NCI-H2081 (cell line): ENCODE measurements at regions not wholly inside any gene's neighbourhood (a gene's known extent, or its start where the extent isn't known, plus 50 kb on each side); places are given as distances from the start of the nearest gene placed in this dataset.
"Not testable (repeated sequence)": the region's sequence is repeated elsewhere in the genome, so short reads cannot be mapped to it uniquely, and the experiment has no call there.

Experiments used
- DNase-seq, 2 experiments: peaks; one replicate each; lab custom pipeline; 2025; lab: John Stamatoyannopoulos, UW

- DNase-seq = no peak
Observed at GRCh38 chr12:126982707-126983106, 1284.3 kb upstream of the TMEM132C start.

- not testable (repeated sequence) for DNase-seq
Observed at GRCh38 chr12:126983735-126984134, 1283.2 kb upstream of the TMEM132C start.

- not testable (repeated sequence) for DNase-seq
Observed at GRCh38 chr12:126985663-126986062, 1281.3 kb upstream of the TMEM132C start.

GRCh38 chr12:126989532-126989931, 1277.4 kb upstream of the TMEM132C start:
- no peak for DNase-seq

- no peak for DNase-seq
Observed at GRCh38 chr12:126993898-126994297, 1273.1 kb upstream of the TMEM132C start.

GRCh38 chr12:126994599-126994998, 1272.4 kb upstream of the TMEM132C start:
- DNase-seq = no peak

- no peak for DNase-seq
Observed at GRCh38 chr12:126998031-126998430, 1268.9 kb upstream of the TMEM132C start.

GRCh38 chr12:126998747-126999285, 1268.2 kb upstream of the TMEM132C start:
- no peak for DNase-seq

- DNase-seq = no peak
Observed at GRCh38 chr12:126999352-126999751, 1267.6 kb upstream of the TMEM132C start.

- DNase-seq = no peak
Observed at GRCh38 chr12:127005406-127005805, 1261.6 kb upstream of the TMEM132C start.

GRCh38 chr12:127006972-127007371, 1260.0 kb upstream of the TMEM132C start:
- DNase-seq = no peak

- peak in 1 of 2 experiments; percentile 2 for DNase-seq
Observed at GRCh38 chr12:127008755-127009403, 1258.1 kb upstream of the TMEM132C start.

GRCh38 chr12:127012109-127012508, 1254.9 kb upstream of the TMEM132C start:
- no peak for DNase-seq

- no peak for DNase-seq
Observed at GRCh38 chr12:127013197-127013596, 1253.8 kb upstream of the TMEM132C start.

GRCh38 chr12:127014079-127014478, 1252.9 kb upstream of the TMEM132C start:
- no peak for DNase-seq

- DNase-seq = no peak
Observed at GRCh38 chr12:127024791-127025190, 1242.2 kb upstream of the TMEM132C start.

- no peak for DNase-seq
Observed at GRCh38 chr12:127025545-127025944, 1241.4 kb upstream of the TMEM132C start.

GRCh38 chr12:127035011-127035879, 1231.7 kb upstream of the TMEM132C start:
- DNase-seq = no peak

GRCh38 chr12:127038152-127038551, 1228.8 kb upstream of the TMEM132C start:
- DNase-seq = no peak

GRCh38 chr12:127038761-127039160, 1228.2 kb upstream of the TMEM132C start:
- DNase-seq = no peak

GRCh38 chr12:127041985-127042625, 1224.9 kb upstream of the TMEM132C start:
- DNase-seq = no peak

GRCh38 chr12:127043731-127044130, 1223.2 kb upstream of the TMEM132C start:
- no peak for DNase-seq

GRCh38 chr12:127044836-127045235, 1222.1 kb upstream of the TMEM132C start:
- DNase-seq = no peak
